Activated CD8-positive, alpha-beta memory T cell treated with anti-CD3 and anti-CD28 coated beads for 48 hours (primary cell): ENCODE measurements at regions not wholly inside any gene's neighbourhood (a gene's known extent, or its start where the extent isn't known, plus 50 kb on each side); places are given as distances from the start of the nearest gene placed in this dataset.
"Not testable (repeated sequence)": the region's sequence is repeated elsewhere in the genome, so short reads cannot be mapped to it uniquely, and the experiment has no call there.

Experiments
- DNase-seq, 3 experiments: peaks; one replicate each; pipeline ENCODE4 v3.0.0-alpha.2; 2020; ENCODE audit warnings: low read depth in 2 of 3, low spot score in 2 of 3

- DNase-seq, result no peak
These were observed 700.9 kb upstream of the SLC35B3 start for GRCh38 chr6:9136141-9136822.

GRCh38 chr6:9131616-9132015 is 696.3 kb upstream of the SLC35B3 start:
- no peak for DNase-seq

GRCh38 chr6:9131201-9131600 is 695.9 kb upstream of the SLC35B3 start:
- DNase-seq, result no peak

GRCh38 chr6:9128970-9129369 is 693.6 kb upstream of the SLC35B3 start:
- no peak for DNase-seq

DNA sequence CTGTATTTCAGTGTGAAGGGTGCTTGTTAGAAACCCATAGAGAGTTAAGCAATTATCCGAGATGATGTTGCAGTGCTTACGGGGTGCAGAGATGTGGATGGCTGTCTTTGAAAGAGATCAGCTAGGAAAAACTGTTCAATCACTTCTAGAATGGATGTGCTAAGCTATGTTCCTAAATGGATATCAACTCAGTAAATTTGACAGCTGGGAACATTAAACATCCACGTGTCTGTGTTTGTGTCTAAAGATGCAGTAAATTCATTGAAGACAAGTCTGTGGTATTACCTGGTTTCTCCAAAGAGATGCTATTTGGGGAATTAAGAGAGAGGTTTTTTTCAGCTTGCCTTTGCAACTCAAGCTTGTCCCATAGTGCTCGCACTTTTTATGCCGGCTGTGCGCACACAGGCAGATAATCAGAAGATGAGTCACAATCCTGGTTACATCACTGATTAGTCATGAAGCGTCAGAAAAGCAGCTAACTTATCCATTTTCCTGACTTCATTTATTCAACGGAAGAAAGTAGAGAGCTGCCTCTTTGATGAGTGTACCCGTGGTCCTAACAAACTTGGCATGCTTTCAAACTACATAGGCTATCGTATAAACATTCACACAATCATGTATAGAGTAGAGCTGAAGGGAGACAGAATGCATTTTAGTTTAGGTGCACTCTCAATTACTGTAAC is 691.7 kb upstream of the SLC35B3 start:
- DNase-seq, result no peak

- not testable (repeated sequence) for DNase-seq
These were observed 690.7 kb upstream of the SLC35B3 start for GRCh38 chr6:9126034-9126433.

DNA sequence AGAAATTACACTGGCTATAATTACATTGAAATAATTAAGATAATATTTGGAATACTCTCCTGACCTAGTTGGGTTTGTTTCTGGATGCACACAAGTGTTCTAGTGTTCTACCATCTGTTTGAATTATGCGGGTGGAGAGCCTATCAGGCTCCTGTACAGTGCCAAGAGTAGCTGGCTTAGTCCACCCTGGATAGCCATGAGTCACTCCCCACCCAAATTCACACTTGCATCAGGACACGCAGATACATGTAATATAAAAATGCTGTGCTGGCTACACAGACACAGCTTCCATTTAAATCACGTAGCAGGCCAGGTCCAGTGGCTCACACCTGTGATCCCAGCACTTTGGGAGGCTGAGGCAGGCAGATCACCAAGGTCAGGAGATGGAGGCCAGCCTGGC is 686.2 kb upstream of the SLC35B3 start:
- no peak for DNase-seq

- no peak for DNase-seq
These were observed 680.7 kb upstream of the SLC35B3 start for GRCh38 chr6:9116026-9116425.

- DNase-seq, result no peak
These were observed 677.2 kb upstream of the SLC35B3 start for GRCh38 chr6:9112544-9112943.

DNA sequence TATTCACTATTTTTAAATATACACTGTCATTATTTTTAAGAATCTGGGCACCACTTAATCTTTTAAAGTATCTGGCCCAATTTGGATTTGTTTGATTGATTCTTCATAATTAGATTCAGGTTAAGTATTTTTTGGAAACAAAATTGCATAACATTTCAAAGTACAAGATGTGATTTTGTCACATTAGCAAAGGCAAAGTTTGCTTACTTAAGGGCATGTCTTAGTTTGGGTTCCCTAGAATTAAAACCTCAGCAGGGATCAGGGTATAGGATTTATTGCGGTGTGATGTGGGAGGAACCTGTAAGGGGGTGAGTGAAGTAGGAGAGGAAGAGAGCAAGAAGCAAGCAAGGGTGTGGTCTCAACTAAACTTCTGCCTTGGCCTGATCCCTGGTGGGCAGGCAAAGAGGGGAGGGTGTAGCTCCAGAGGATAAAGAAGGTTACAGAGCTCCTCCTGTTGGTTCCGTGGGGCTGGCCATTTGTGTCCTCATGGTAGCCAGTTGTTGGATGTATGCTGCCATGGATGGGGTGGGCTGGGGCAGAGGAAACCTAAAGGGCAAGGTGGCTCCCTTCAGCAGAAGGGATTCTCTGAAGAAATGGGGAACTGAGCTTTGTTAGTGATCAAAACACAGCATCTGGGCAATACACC is 668.7 kb upstream of the SLC35B3 start:
- DNase-seq, result no peak

DNA sequence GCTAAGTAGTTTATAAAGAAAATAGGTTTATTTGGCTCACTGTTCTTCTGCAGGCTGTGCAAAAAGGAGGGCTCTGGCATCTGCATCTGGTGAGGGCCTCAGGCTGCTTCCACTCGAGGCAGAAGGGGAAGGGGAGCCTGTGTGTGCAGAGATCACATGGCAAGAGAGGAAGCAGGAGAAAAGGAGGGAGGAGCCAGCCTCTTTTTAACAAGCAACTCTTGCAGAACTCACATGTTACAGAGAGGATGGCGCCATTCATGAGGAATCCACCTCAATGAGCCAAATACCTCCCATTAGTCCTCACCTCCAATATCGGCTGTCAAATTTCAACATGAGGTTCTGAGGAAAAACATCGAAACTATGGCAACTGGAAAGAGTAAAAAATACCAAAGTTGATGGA is 666.6 kb upstream of the SLC35B3 start:
- no peak for DNase-seq

DNA sequence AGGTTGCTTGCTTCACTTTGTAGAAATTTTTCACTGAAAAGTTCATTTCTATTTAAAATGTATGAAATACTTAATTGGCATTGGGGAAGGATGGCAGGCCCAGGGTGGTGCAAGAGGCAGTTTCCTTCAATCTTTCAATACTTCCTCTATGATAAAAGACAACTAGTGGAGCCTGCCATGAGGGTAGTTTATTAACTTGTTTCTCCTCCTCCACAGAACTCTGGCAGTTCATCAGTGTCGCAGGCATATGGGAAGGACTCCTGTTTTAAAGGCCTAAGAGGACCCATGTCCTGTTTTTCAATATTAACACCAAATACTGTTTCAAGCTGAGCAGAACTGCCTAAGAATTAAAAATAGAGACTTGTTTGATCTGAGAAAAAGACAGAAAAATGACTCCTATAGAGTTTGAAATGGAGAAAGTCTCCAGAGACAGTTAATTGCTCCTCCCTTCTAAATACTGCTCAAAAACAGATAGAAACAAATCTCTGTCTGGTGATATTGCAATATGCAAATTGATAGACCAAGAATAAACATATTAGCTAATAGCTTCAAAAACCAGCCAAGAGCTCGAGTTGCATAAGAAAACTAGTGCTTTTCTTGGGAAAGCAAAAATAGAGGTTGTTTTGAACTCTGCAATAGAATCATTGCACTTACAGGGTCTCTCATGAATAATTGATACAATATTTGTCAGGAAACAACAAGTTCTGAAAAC is 665.7 kb upstream of the SLC35B3 start:
- no peak for DNase-seq

DNA sequence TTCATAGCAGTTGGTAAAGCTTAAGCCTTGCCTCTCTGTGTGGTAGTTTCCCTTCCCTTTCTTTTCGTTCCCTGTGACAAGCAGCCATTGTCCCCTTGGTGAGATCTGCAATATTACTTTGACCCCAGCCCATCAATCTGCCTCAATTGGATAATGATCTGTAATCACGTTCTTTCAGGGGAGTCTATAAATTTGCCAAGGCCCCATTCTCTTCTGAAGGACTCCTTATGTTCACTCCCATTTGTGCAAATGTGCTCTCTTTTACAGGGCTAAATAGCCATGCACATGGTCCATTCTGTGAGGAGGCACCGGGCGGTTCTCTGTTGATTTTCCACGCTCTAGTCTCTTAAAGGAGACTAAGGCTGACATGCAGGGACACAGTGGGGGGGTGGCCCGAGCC is 660.4 kb upstream of the SLC35B3 start:
- no peak for DNase-seq

- DNase-seq, result no peak
These were observed 659.8 kb upstream of the SLC35B3 start for GRCh38 chr6:9095137-9095536.

DNA sequence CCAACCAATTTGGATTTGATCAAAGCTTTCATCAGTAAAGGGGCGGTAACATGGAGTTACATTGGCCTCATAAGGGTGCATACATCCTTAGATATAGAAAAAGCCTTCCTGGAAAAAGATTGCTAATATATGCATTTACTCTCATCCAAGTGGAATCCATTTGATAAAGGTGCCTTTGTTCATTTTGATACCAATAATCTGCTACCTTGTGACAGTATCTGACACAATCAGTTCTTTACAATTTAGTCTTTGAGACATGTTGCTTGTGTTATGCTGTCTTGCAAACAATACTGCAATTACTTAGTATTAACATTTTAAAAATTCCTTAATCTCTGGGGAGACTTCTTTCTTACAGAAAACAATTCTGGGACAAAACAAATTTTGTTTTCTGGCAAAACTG is 654.4 kb upstream of the SLC35B3 start:
- no peak for DNase-seq

- DNase-seq, result no peak
These were observed 652.1 kb upstream of the SLC35B3 start for GRCh38 chr6:9087470-9087869.

GRCh38 chr6:9086331-9086730 is 651.0 kb upstream of the SLC35B3 start:
- DNase-seq, result no peak

- DNase-seq, result no peak
These were observed 650.3 kb upstream of the SLC35B3 start for GRCh38 chr6:9085709-9086070.

GRCh38 chr6:9085054-9085708 is 649.8 kb upstream of the SLC35B3 start:
- DNase-seq, result no peak

GRCh38 chr6:9083108-9083507 is 647.8 kb upstream of the SLC35B3 start:
- no peak for DNase-seq

GRCh38 chr6:9066726-9067125 is 631.4 kb upstream of the SLC35B3 start:
- no peak for DNase-seq
